PC-9 (cell line): ENCODE measurements at regions not wholly inside any gene's neighbourhood (a gene's known extent, or its start where the extent isn't known, plus 50 kb on each side); places are given as distances from the start of the nearest gene placed in this dataset.

ENCODE experiments used
- BruUV-seq: library from RNA; stranded (reverse); fragments of 400-500 nt; replicated peaks from 2 replicates; lab custom pipeline; 2021; lab: Mats Ljungman, UMichigan
- CTCF ChIA-PET: fragments of 300-600 bp; sonication (Branson Sonifier 250); formaldehyde crosslinking; loops from one replicate; lab custom pipeline; 2022; ENCODE audit warnings: antibody characterized with exemption; lab: Charles Lee
- POLR2A ChIA-PET: fragments of 300-600 bp; sonication (Branson Sonifier 250); formaldehyde crosslinking; loops from one replicate; lab custom pipeline; 2022; ENCODE audit warnings: antibody characterized with exemption; ENCODE audit not compliant: unreplicated experiment; lab: Charles Lee
- DNase-seq, 2 experiments: peaks; one replicate each; pipeline versions ENCODE4 v3.0.0 to v3.0.0-alpha.2; 2015 to 2022; ENCODE audit warnings: mixed read lengths in 1 of 2
- H2AFZ ChIP-seq: fragments of 200-600 bp; sonication (generic); 2 replicates; pipeline ENCODE4 v1.8.1; 2017; ENCODE audit warnings: antibody characterized with exemption
- H3F3A ChIP-seq: fragments of 200-600 bp; sonication (generic); 2 replicates; pipeline ENCODE4 v1.8.1; 2017; ENCODE audit warnings: antibody characterized with exemption, mild to moderate bottlenecking, low read depth; ENCODE audit not compliant: insufficient read depth
- H3K27ac ChIP-seq: fragments of 200-600 bp; sonication (generic); 2 replicates; pipeline ENCODE4 v1.6.1; 2016; ENCODE audit warnings: mixed run types
- H3K27me3 ChIP-seq: fragments of 200-600 bp; sonication (generic); 2 replicates; pipeline ENCODE4 v1.6.1; 2016; ENCODE audit warnings: low read depth, mixed run types; ENCODE audit not compliant: insufficient read depth
- H3K36me3 ChIP-seq: fragments of 200-600 bp; sonication (generic); 2 replicates; pipeline ENCODE4 v1.6.1; 2016; ENCODE audit warnings: low read depth, mixed run types
- H3K4me1 ChIP-seq: fragments of 200-600 bp; sonication (generic); replicated peaks from 2 replicates; pipeline ENCODE4 v1.6.1; 2016; ENCODE audit warnings: mixed run types; ENCODE audit not compliant: insufficient read depth
- H3K4me2 ChIP-seq: fragments of 200-600 bp; sonication (generic); 2 replicates; pipeline ENCODE4 v1.6.1; 2017; ENCODE audit warnings: mixed run types
- H3K4me3 ChIP-seq: fragments of 200-600 bp; sonication (generic); 2 replicates; pipeline ENCODE4 v1.6.1; 2016; ENCODE audit warnings: mixed run types
- H3K79me2 ChIP-seq: fragments of 200-600 bp; sonication (generic); 2 replicates; pipeline ENCODE4 v1.6.1; 2017; ENCODE audit warnings: low read depth, mixed run types
- H3K9me2 ChIP-seq: fragments of 200-600 bp; sonication (generic); 2 replicates; pipeline ENCODE4 v1.8.1; 2017; ENCODE audit warnings: mild to moderate bottlenecking; ENCODE audit not compliant: insufficient read depth
- H3K9me3 ChIP-seq: fragments of 200-600 bp; sonication (generic); 2 replicates; pipeline ENCODE4 v1.8.1; 2016; ENCODE audit warnings: low read depth; ENCODE audit not compliant: insufficient read depth
- H4K20me1 ChIP-seq: fragments of 200-600 bp; sonication (generic); 2 replicates; pipeline ENCODE4 v1.8.1; 2017; ENCODE audit not compliant: insufficient read depth
- CTCF ChIP-seq: fragments of 200-600 bp; sonication (generic); conservative IDR thresholded peaks from 2 replicates; pipeline ENCODE4 v1.6.1; 2017; ENCODE audit warnings: mixed run types, antibody characterized with exemption, mild to moderate bottlenecking, moderate library complexity
- EZH2 ChIP-seq: fragments of 200-600 bp; sonication (generic); IDR thresholded peaks from 2 replicates; pipeline ENCODE4 v1.8.0; 2017; ENCODE audit warnings: antibody characterized with exemption, low read depth
- intact Hi-C: fragments of 100-400 bp; cut with micrococcal nuclease; formaldehyde crosslinking; loops from one replicate; pipeline ENCODE4 v1.10.0; 2022; ENCODE audit not compliant: unreplicated experiment

- no peak overlapping the region for H3K4me2 ChIP-seq
- no peaks in the 10 kb centered on the region for H3K9me3 ChIP-seq
- ChIA-PET CTCF (no interaction called here), POLR2A (no interaction called here)
- H4K20me1 ChIP-seq, result no peaks in the 10 kb centered on the region
- peaks cover 97% of the 10 kb centered on the region for H3K27me3 ChIP-seq
- H3K4me1 ChIP-seq, result no peaks in the 10 kb centered on the region
- TF ChIP-seq CTCF (no peak), EZH2 (no peak)
- no peak for DNase-seq
- intact Hi-C loops, result no loop called here
- no TSS peak for BruUV-seq
- no peak overlapping the region for H2AFZ ChIP-seq
- no peaks in the 10 kb centered on the region for H3F3A ChIP-seq
- H3K79me2 ChIP-seq, result no peaks in the 10 kb centered on the region
- H3K36me3 ChIP-seq, result no peaks in the 10 kb centered on the region
- no peaks in the 10 kb centered on the region for H3K9me2 ChIP-seq
- H3K4me3 ChIP-seq, result no peak overlapping the region
- H3K27ac ChIP-seq, result no peak overlapping the region
Observed at GRCh38 chr12:111183094-111183493, 185.8 kb downstream of the PHETA1 start.

DNA sequence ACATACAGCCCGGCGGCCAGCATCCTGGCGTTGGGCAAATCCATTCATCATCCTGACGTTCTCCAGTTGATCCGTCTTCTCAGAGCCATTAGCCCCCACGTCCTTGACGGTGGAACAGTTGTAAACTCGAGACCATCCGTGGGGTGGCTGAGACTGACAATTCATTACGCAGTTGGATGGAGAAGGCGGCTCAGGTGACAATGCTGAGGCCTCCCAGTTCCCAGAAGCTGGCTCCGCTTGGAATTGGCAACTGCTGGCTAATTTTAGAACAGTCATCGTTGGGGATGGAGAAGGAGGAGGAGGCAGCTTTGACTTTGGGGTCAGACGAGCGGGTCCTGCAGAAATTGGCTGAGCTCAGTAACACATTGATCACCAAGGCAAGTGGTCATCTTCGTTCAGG lies 186.5 kb downstream of the PHETA1 start:
- Histone ChIP-seq H2AFZ (no peak overlapping the region), H3K4me3 (no peak overlapping the region), H3K9me2 (no peaks in the 10 kb centered on the region), H3K4me1 (no peaks in the 10 kb centered on the region), H3K36me3 (no peaks in the 10 kb centered on the region), H3K9me3 (no peaks in the 10 kb centered on the region), H3F3A (no peaks in the 10 kb centered on the region), H4K20me1 (no peaks in the 10 kb centered on the region; the same call in 1 of the 2 replicates), H3K79me2 (no peaks in the 10 kb centered on the region), H3K27me3 (peaks cover 97% of the 10 kb centered on the region), H3K4me2 (no peak overlapping the region), H3K27ac (no peak overlapping the region)
- no peak for DNase-seq
- intact Hi-C loops, result no loop called here
- POLR2A ChIA-PET, result no interaction called here
- TF ChIP-seq EZH2, result no peak
- no peak for TF ChIP-seq CTCF
- no TSS peak for BruUV-seq
- CTCF ChIA-PET, result no interaction called here

DNA sequence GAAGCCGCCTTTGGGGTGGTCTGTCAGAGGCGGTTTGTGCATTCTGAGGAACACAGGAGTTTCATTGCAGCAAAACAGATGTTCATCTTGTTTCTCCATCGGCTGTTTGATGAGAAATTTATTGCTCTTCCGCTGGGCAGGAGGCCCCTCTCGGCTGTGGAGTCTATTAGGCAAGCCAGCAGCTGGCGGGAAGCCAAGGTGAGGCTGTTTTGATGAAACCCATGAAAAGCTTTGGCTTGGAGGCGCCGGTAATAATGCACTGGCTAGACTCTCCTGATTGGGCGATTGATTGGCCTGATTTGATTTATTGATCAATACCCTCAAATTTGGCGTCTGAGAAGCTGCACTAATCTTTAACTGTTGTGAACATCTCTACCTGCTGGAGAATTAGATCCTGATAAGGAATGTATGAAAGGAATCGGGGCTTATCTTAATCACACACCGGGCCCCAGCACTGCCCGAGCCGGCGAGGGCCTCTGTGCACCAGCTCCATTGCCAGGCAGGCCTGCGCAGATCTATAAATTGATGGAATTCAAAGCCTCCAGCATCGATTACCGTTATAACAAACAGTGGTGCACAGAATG lies 187.7 kb downstream of the PHETA1 start:
- TF ChIP-seq EZH2 (no peak), CTCF (no peak)
- no TSS peak for BruUV-seq
- H3K79me2 ChIP-seq, result no peaks in the 10 kb centered on the region
- no peak overlapping the region for H3K4me2 ChIP-seq
- DNase-seq, result no peak
- H3K4me1 ChIP-seq, result no peaks in the 10 kb centered on the region
- H3K9me2 ChIP-seq, result no peaks in the 10 kb centered on the region
- H3K4me3 ChIP-seq, result no peak overlapping the region
- H3K27ac ChIP-seq, result no peak overlapping the region
- H2AFZ ChIP-seq, result no peak overlapping the region
- no peaks in the 10 kb centered on the region for H3K36me3 ChIP-seq
- ChIA-PET CTCF (no interaction called here), POLR2A (no interaction called here)
- peaks cover 97% of the 10 kb centered on the region for H3K27me3 ChIP-seq
- H4K20me1 ChIP-seq, result no peaks in the 10 kb centered on the region; the same call in 1 of the 2 replicates
- no peaks in the 10 kb centered on the region for H3F3A ChIP-seq
- no peaks in the 10 kb centered on the region for H3K9me3 ChIP-seq
- intact Hi-C loops, result no loop called here
